Lower leg skin (tissue), 4 donors: ENCODE measurements at regions not wholly inside any gene's neighbourhood (a gene's known extent, or its start where the extent isn't known, plus 50 kb on each side); places are given as distances from the start of the nearest gene placed in this dataset.

Source experiments
- DNase-seq, 2 donors: peaks; one replicate each; pipeline ENCODE4 v3.0.0-alpha.2; 2019; ENCODE audit warnings: low spot score in 2 of 2
- H3K4me3 ChIP-seq: fragments of 200-600 bp; sonication (generic); 2 replicates; pipeline ENCODE4 v1.5.1; 2017; ENCODE audit warnings: mild to moderate bottlenecking, low read depth; ENCODE audit not compliant: poor library complexity, severe bottlenecking
- CTCF ChIP-seq, 3 donors: fragments of 450-650 bp; IDR thresholded peaks; one replicate each; pipeline ENCODE4 v1.5.1; 2016; ENCODE audit warnings: antibody characterized with exemption in 3 of 3, mild to moderate bottlenecking in 3 of 3, moderate library complexity in 2 of 3
- POLR2A ChIP-seq, 2 donors: fragments of 450-650 bp; IDR thresholded peaks; one replicate each; pipeline ENCODE4 v1.6.1; 2016 to 2017; ENCODE audit warnings: antibody characterized with exemption in 2 of 2, mild to moderate bottlenecking in 1 of 2, moderate library complexity in 1 of 2
- WGBS, 2 donors: methylation state at CpG; one replicate each; pipeline ENCODE4 v1.1.5; 2018; 5-methylcytosine and 5-hydroxymethylcytosine counted together
- intact Hi-C: fragments of 100-400 bp; cut with DNase I; formaldehyde crosslinking; loops from one replicate; pipeline ENCODE4 v1.15.0; 2023; ENCODE audit warnings: low total_unique reads

GRCh38 chr13:72384186-72384823, 343.1 kb downstream of the MZT1 start:
- no peak for DNase-seq
- no peak overlapping the region for H3K4me3 ChIP-seq
- 32 to 37% methylated on average over 4 of the region's 4 CpGs for WGBS, 2 donors
- intact Hi-C loops, result no loop called here
- no peak for TF ChIP-seq POLR2A (IDR thresholded peaks at IDR 0.05)
- no peak for TF ChIP-seq CTCF (IDR thresholded peaks at IDR 0.05)

GRCh38 chr13:72383646-72384045, 343.8 kb downstream of the MZT1 start:
- TF ChIP-seq POLR2A (IDR thresholded peaks at IDR 0.05) (no peak), CTCF (IDR thresholded peaks at IDR 0.05) (no peak)
- DNase-seq, result no peak
- intact Hi-C loops, result no loop called here
- no peak overlapping the region for H3K4me3 ChIP-seq

- TF ChIP-seq POLR2A (IDR thresholded peaks at IDR 0.05), result no peak
- TF ChIP-seq CTCF (IDR thresholded peaks at IDR 0.05), result no peak
These were observed 347.8 kb downstream of the MZT1 start for GRCh38 chr13:72379581-72379980.

GRCh38 chr13:72368031-72368430, 359.4 kb downstream of the MZT1 start:
- WGBS, 2 donors, result 29 to 45% methylated on average over 1 of the region's 1 CpG
- TF ChIP-seq CTCF (IDR thresholded peaks at IDR 0.05) (no peak), POLR2A (IDR thresholded peaks at IDR 0.05) (no peak)
- intact Hi-C loops, result loop anchor here (5.0 kb wide), 1 partner anchor 1074 kb away; no protein-coding TSS in a partner anchor
- no peak for DNase-seq
- H3K4me3 ChIP-seq, result no peak overlapping the region

More at GRCh38 chr13:72379581-72379980, 347.8 kb downstream of the MZT1 start:
- no peak overlapping the region for H3K4me3 ChIP-seq
- no peak for DNase-seq
- intact Hi-C loops, result no loop called here
- 84 to 91% methylated on average over 4 of the region's 4 CpGs for WGBS, 2 donors

GRCh38 chr13:72346716-72347115, 380.7 kb downstream of the MZT1 start:
- DNase-seq, result no peak
- intact Hi-C loops, result no loop called here
- H3K4me3 ChIP-seq, result no peak overlapping the region
- no peak for TF ChIP-seq CTCF (IDR thresholded peaks at IDR 0.05)
- no peak for TF ChIP-seq POLR2A (IDR thresholded peaks at IDR 0.05)
- 71 to 75% methylated on average over 5 of the region's 5 CpGs for WGBS, 2 donors

- TF ChIP-seq CTCF (IDR thresholded peaks at IDR 0.05), result no peak
- TF ChIP-seq POLR2A (IDR thresholded peaks at IDR 0.05), result no peak
- H3K4me3 ChIP-seq, result no peak overlapping the region
- DNase-seq, result no peak
- WGBS, 2 donors, result 97% methylated on average over 5 of the region's 5 CpGs
- intact Hi-C loops, result no loop called here
These were observed 385.1 kb downstream of the MZT1 start for GRCh38 chr13:72342364-72342763.
